Neural crest cell (in vitro differentiated cells): ENCODE measurements at regions not wholly inside any gene's neighbourhood (a gene's known extent, or its start where the extent isn't known, plus 50 kb on each side); places are given as distances from the start of the nearest gene placed in this dataset.

Source experiments
- DNase-seq: peaks from one replicate; pipeline ENCODE4 v3.0.0; 2021; ENCODE audit warnings: low read depth, mixed read lengths, low spot score
- H3K27ac Mint-ChIP-seq: one replicate; pipeline ENCODE4 v1.8.0; 2021; ENCODE audit warnings: mild to moderate bottlenecking, mixed read lengths; ENCODE audit not compliant: unreplicated experiment
- H3K27me3 Mint-ChIP-seq: 2 replicates; pipeline ENCODE4 v1.8.0; 2021; ENCODE audit warnings: low read depth, mild to moderate bottlenecking, mixed read lengths
- H3K36me3 Mint-ChIP-seq: 2 replicates; pipeline ENCODE4 v1.8.0; 2021; ENCODE audit warnings: low read depth, mild to moderate bottlenecking, mixed read lengths
- H3K4me1 Mint-ChIP-seq: 2 replicates; pipeline ENCODE4 v1.8.0; 2021; ENCODE audit warnings: mixed read lengths
- H3K4me3 Mint-ChIP-seq: one replicate; pipeline ENCODE4 v1.8.0; 2021; ENCODE audit warnings: mild to moderate bottlenecking, mixed read lengths
- H3K9me3 Mint-ChIP-seq: 2 replicates; pipeline ENCODE4 v1.8.0; 2021; ENCODE audit warnings: mixed read lengths
- CTCF ChIP-seq: fragments of 200-600 bp; sonication (generic); conservative IDR thresholded peaks from 2 replicates; pipeline ENCODE4 v1.5.0; 2021; ENCODE audit warnings: antibody characterized with exemption, mild to moderate bottlenecking

DNA sequence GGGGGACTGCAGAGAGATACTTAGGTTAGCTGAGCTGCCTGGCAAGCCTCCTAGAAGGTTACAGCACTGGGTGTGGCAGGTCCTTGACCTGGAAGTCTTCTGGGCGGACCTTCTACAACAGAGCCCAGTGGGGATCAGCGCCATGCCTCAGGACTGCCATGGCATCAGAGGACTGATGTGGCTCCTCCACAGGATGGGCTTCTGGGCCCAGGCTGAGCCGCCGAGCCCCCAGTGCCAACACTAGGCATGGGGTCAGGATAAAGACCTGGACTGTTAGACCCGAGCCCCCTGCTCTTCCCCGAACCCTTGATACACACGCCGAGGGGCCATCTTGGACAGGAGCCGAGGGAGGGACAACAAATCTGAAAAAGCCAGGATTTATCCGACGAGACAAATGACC, 64.0 kb upstream of the SOX21 start:
- Mint-ChIP-seq H3K4me1 (no peaks in the 10 kb centered on the region), H3K27me3 (no peaks in the 10 kb centered on the region), H3K9me3 (no peaks in the 10 kb centered on the region), H3K36me3 (peaks cover 2% of the 10 kb centered on the region), H3K4me3 (no peak overlapping the region), H3K27ac (no peak overlapping the region)
- TF ChIP-seq CTCF, result no peak
- no peak for DNase-seq

GRCh38 chr13:94765814-94766213, 53.5 kb upstream of the SOX21 start:
- Mint-ChIP-seq H3K9me3 (peaks cover 6% of the 10 kb centered on the region), H3K27ac (no peak overlapping the region), H3K36me3 (peaks cover 2% of the 10 kb centered on the region), H3K27me3 (no peaks in the 10 kb centered on the region), H3K4me1 (peaks cover 11% of the 10 kb centered on the region), H3K4me3 (no peak overlapping the region)
- TF ChIP-seq CTCF, result no peak
- DNase-seq, result no peak

DNA sequence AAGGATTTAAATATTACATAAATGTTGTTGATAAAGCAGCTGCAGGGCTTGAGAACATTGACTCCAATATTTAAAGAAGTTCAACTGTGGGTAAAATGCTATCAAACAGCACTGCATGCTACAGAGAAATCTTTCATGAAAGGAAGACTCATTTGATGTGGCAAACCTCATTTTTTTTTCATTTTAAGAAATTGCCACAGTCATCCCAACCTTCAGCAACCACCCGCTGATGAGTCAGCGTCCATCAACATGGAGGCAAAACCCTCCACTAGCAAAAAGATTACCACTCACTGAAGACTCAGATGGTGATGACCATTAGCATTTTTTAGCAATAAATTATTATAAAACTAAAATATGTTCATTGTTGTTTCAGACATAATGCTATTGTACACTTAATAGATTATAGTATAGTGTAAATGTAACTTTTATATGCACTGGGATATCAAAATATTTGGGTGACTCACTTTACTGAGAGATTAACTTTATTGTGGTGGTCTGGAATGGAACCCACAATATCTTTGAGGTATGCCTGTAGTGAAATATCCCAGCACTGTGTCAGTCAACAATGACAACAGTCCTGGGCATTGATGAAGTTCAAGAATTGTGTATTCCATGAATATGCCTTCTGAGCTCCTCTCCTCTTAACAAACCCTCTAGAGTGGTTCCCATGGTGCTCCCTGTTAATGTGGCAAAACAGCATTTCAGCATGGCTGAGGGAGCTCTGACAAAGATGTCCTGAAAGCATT, 52.4 kb upstream of the SOX21 start:
- Mint-ChIP-seq H3K36me3 (peaks cover 2% of the 10 kb centered on the region), H3K4me1 (peaks cover 11% of the 10 kb centered on the region), H3K27me3 (no peaks in the 10 kb centered on the region), H3K9me3 (peaks cover 6% of the 10 kb centered on the region), H3K4me3 (no peak overlapping the region), H3K27ac (no peak overlapping the region)
- no peak for TF ChIP-seq CTCF
- DNase-seq, result no peak
